Activated naive CD4-positive, alpha-beta T cell treated with anti-CD3 and anti-CD28 coated beads, Interleukin-2, amount 50 U/mL, for 24 hours (primary cell): ENCODE measurements at regions not wholly inside any gene's neighbourhood (a gene's known extent, or its start where the extent isn't known, plus 50 kb on each side); places are given as distances from the start of the nearest gene placed in this dataset.

ENCODE experiments used
- H3K27ac Mint-ChIP-seq: one replicate; pipeline ENCODE4 v1.8.0; 2021; ENCODE audit warnings: mild to moderate bottlenecking, mixed read lengths
- H3K27me3 Mint-ChIP-seq: one replicate; pipeline ENCODE4 v1.8.0; 2021; ENCODE audit warnings: mixed read lengths
- H3K36me3 Mint-ChIP-seq: one replicate; pipeline ENCODE4 v1.8.0; 2021; ENCODE audit warnings: mixed read lengths
- H3K4me1 Mint-ChIP-seq: one replicate; pipeline ENCODE4 v1.8.0; 2021; ENCODE audit warnings: mixed read lengths
- H3K4me3 Mint-ChIP-seq: one replicate; pipeline ENCODE4 v1.8.0; 2021; ENCODE audit warnings: mild to moderate bottlenecking, mixed read lengths
- H3K9me3 Mint-ChIP-seq: one replicate; pipeline ENCODE4 v1.8.0; 2021; ENCODE audit warnings: mixed read lengths

DNA sequence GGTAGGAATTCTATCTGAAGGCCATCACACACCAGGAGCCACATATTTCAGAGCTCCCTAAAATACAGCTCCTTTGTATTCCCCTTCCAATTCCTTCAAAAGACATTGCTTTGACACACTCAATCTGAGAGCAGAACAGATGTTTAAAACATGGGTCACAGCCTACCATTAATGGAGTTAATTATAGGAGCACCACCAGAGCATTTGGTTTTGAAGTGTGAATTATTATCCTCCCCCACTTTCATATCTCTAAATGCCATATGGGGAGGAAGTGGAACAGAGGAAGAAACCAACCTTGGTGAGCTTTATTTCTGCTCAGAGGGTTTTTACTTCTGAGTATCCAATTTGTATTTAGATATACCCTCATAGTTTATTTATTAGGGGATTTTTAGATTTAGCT lies 50.7 kb upstream of the TNFRSF21 start:
- no peaks in the 10 kb centered on the region for H3K36me3 Mint-ChIP-seq

DNA sequence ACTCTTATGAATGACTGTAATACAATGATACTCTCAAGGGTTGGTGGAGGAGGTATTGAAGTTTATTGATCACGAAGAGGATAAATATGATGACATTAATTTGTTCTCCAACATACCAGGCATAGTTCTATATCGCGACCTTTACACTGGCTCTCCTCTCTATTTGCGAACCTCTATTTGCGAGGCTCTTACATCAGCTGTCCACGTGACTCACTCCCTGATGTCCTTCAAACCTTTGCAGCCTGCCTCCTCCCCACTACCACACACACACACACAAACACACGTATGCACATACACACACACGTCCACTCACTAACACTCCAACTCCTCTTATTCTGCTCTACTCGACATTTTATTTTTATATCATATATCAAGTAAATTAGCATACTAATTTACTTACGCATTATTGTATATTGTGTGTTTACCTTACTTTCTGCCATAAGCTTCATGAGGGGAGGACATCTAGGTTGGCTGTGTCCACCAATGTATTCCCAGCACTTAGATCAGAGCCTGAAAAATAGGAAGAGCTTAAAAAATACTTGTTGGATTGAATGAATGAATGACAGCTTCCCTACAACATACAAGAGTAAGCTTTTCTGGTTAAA lies 53.3 kb upstream of the TNFRSF21 start:
- no peaks in the 10 kb centered on the region for H3K4me1 Mint-ChIP-seq
- peaks cover 7% of the 10 kb centered on the region for H3K27me3 Mint-ChIP-seq
- H3K27ac Mint-ChIP-seq, result no peak overlapping the region
- H3K36me3 Mint-ChIP-seq, result no peaks in the 10 kb centered on the region
- H3K4me3 Mint-ChIP-seq, result no peak overlapping the region
- no peaks in the 10 kb centered on the region for H3K9me3 Mint-ChIP-seq

More for the DNA sequence above, 50.7 kb upstream of the TNFRSF21 start:
- no peak overlapping the region for H3K27ac Mint-ChIP-seq
- no peaks in the 10 kb centered on the region for H3K9me3 Mint-ChIP-seq
- no peaks in the 10 kb centered on the region for H3K4me1 Mint-ChIP-seq
- peaks cover 6% of the 10 kb centered on the region for H3K27me3 Mint-ChIP-seq
- no peak overlapping the region for H3K4me3 Mint-ChIP-seq

DNA sequence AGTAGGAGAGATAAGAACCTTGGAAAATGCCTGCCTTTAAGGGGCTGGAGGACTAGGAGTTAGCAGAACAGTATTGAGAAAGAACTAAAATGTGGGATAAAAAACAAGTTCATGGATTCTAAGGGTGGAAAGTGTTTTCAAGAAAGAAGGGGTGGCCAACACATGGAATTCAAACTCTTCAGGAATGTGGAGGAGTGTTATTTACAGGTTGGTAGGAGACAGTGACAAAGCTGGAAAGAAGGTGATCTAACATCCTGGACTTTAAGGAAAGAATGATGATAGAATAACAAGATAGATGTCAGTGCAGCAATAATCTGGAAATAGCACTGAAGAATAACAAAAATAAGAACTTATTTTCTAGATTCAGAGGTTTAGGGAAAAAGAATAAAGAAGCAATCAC lies 54.0 kb upstream of the TNFRSF21 start:
- Mint-ChIP-seq H3K4me3 (no peak overlapping the region), H3K27ac (no peak overlapping the region), H3K9me3 (no peaks in the 10 kb centered on the region), H3K27me3 (peaks cover 7% of the 10 kb centered on the region), H3K36me3 (no peaks in the 10 kb centered on the region), H3K4me1 (no peaks in the 10 kb centered on the region)

DNA sequence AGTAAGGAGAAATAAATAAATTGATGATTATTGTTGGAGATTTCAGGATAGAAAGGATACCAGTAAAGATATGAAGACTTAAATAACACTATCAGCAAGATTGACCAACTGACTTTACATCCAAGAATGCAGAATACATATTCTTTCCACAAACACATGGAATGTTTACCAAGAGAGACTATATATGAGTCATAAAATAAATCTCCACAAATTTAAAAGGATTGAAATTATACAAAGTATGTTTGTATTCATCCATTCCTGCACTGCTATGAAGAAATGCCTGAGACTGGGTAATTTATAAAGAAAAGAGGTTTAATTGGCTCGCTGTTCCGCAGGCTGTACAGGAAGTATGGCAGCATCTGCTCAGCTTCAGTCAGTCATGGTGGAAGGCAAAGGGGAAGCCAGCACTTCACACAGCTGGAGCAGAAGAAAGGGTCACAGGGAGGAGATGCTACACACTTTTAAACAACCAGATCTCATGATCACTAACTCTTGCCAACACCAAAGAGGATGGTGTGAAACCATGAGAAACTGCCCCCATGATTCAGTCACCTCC lies 56.7 kb upstream of the TNFRSF21 start:
- peaks cover 5% of the 10 kb centered on the region for H3K27me3 Mint-ChIP-seq
- no peak overlapping the region for H3K4me3 Mint-ChIP-seq
- H3K36me3 Mint-ChIP-seq, result no peaks in the 10 kb centered on the region
- H3K4me1 Mint-ChIP-seq, result no peaks in the 10 kb centered on the region
- H3K9me3 Mint-ChIP-seq, result no peaks in the 10 kb centered on the region
- no peak overlapping the region for H3K27ac Mint-ChIP-seq

DNA sequence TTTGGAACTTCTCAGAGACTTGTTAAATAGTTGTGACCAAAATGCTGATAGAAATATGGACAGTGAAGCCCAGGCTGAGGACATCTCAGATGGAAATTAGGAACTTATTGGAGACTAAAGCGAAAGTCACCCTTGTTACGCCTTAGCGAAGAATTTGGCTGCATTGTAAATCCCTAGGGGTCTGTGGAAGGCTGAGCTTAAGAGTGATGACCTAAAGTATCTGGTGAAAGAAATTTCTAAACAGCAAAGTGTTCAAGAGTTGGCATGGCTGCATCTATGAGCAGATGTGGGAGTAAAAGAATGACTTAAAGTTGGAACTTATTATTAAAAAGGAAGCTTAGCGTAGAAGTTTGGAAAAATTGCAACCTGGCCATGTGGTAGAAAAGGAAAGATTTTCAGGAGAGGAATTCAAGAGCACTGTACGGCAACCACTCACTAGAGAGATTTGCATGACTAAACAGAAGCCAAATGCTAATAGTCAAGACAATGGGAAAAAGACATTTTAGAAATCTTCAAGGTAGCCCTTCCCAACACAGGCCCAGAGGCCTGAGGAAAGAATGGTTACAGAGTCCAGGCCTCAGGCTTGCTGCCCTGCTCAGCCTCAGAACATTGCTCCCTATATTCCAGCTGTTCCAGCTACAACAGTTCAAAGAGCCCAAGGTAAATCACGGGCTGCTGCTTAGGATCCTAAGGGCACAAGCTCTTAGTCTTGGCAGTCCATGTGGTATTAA lies 61.6 kb upstream of the TNFRSF21 start:
- H3K9me3 Mint-ChIP-seq, result no peaks in the 10 kb centered on the region
- H3K4me1 Mint-ChIP-seq, result no peaks in the 10 kb centered on the region
- no peak overlapping the region for H3K27ac Mint-ChIP-seq
- H3K27me3 Mint-ChIP-seq, result peaks cover 3% of the 10 kb centered on the region
- H3K4me3 Mint-ChIP-seq, result no peak overlapping the region
- H3K36me3 Mint-ChIP-seq, result no peaks in the 10 kb centered on the region

DNA sequence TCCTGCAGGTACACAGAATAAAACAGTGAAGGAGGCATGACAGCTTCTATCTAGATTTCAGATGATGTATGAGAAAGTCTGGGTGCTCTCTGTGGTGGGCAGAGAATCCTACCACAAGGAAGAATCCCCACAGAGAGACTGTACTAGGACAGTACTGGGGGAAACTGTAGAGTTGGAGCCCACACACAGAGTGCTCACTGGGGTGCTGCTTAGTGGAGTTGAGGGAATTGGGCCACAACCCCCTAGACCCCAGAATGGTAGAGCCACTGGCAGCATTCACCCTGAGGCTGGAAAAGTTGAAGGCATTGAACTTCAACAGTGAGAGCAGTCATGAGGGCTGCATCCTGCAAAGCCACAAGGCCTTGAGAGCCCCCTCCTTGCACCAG lies 62.2 kb upstream of the TNFRSF21 start:
- Mint-ChIP-seq H3K4me3 (no peak overlapping the region), H3K36me3 (no peaks in the 10 kb centered on the region), H3K9me3 (no peaks in the 10 kb centered on the region), H3K27ac (no peak overlapping the region), H3K27me3 (peaks cover 3% of the 10 kb centered on the region), H3K4me1 (no peaks in the 10 kb centered on the region)

DNA sequence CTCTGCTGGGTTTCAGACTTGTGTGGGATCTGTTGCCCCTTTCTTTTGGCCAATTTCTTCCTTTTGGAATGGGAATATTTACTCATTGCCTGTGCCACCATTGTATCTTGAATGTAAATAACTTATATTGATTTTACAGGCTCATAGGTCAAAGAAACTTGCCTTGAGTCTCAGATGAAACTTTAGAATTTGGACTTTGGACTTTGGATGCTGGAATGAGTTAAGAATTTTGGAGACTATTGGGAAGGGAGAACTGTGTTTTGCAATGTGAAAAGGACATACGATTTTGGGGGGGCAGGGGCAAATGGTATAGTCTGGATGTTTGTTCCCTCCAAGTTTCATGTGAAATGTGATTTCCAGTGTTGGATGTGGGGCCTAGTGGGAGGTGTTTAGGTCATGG lies 62.6 kb upstream of the TNFRSF21 start:
- no peaks in the 10 kb centered on the region for H3K9me3 Mint-ChIP-seq
- H3K4me1 Mint-ChIP-seq, result no peaks in the 10 kb centered on the region
- H3K4me3 Mint-ChIP-seq, result no peak overlapping the region
- no peak overlapping the region for H3K27ac Mint-ChIP-seq
- peaks cover 2% of the 10 kb centered on the region for H3K27me3 Mint-ChIP-seq
- H3K36me3 Mint-ChIP-seq, result no peaks in the 10 kb centered on the region

DNA sequence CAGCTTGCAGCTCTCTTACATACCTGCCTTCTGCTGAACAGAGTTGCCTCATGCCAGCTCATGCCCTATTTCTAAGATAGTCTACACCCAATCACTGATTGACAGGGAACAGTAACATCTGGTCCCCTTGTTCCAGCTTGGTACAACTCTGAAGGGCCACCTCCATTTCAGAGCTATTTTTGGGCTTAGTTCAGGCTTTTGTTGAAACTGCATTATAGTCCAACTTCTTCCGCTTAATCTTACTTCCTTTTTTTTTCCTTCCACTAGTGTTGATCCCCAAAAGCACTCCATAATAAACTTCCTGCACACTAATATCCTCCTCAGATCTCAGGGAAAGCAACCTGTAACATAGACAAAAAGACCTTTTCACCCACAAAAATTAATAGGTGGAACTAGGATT lies 65.7 kb upstream of the TNFRSF21 start:
- H3K4me3 Mint-ChIP-seq, result no peak overlapping the region
- no peaks in the 10 kb centered on the region for H3K9me3 Mint-ChIP-seq
- H3K27ac Mint-ChIP-seq, result no peak overlapping the region
- H3K4me1 Mint-ChIP-seq, result no peaks in the 10 kb centered on the region
- H3K36me3 Mint-ChIP-seq, result no peaks in the 10 kb centered on the region
- peaks cover 5% of the 10 kb centered on the region for H3K27me3 Mint-ChIP-seq

DNA sequence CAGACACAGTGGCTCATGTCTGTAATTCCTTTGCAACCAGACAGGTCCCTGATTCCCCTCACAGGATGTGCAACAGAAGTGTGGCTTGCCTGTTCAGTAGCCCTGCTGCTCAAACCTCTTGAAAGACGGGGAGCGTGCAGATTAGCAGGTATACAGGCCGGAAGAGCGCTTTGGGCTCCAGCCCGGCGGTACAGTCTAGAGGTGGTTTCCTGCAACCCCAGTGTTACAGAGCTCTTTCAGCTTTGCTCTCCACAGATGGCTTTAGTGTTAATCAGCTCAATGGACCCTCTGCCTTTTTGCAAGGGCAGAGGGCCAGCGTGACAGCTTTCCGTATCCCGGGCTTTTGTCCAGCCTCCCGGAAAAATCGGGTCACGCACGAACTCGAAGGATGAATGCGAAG lies 67.2 kb upstream of the TNFRSF21 start:
- H3K27me3 Mint-ChIP-seq, result peaks cover 5% of the 10 kb centered on the region
- no peaks in the 10 kb centered on the region for H3K36me3 Mint-ChIP-seq
- no peaks in the 10 kb centered on the region for H3K9me3 Mint-ChIP-seq
- H3K4me1 Mint-ChIP-seq, result no peaks in the 10 kb centered on the region
- H3K27ac Mint-ChIP-seq, result no peak overlapping the region
- H3K4me3 Mint-ChIP-seq, result no peak overlapping the region

DNA sequence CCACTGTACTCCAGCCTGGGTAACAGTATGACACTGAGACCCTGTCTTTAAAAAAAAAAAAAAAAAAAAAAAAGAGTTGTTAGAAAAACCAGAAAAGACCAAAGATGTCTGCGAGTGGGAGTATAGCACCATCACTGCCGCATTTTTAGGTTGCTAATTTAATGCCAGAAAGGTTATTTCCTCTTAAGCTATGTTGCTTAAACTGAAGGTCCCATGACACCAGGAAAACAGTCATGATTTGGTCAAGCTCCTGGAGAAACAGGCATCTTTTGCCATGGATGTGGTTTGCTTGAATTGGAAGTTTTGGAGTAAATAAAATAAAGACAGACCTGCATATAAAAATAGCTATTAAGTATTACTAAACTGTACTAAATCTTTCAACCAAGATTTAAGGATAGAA lies 68.3 kb upstream of the TNFRSF21 start:
- Mint-ChIP-seq H3K9me3 (no peaks in the 10 kb centered on the region), H3K27me3 (peaks cover 5% of the 10 kb centered on the region), H3K4me3 (no peak overlapping the region), H3K36me3 (no peaks in the 10 kb centered on the region), H3K4me1 (no peaks in the 10 kb centered on the region), H3K27ac (no peak overlapping the region)

DNA sequence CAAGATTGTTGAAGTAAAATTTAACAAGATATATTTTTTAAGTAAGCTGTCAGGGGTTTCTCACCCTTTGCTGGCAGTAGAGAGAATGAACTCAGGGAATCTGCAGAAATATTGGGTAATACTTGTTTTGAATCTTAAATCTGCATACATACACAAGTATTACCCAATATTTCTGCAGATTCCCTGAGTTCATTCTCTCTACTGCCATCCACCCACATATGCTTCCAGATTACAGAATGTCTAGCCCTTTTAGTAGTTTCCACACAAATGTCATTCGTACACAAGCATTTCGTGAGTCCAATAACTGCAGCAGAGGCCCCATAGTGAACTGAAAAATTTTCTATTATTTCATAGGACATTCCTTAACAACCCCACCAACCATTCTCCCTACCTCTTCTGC lies 69.6 kb upstream of the TNFRSF21 start:
- H3K27me3 Mint-ChIP-seq, result peaks cover 5% of the 10 kb centered on the region
- H3K9me3 Mint-ChIP-seq, result peaks cover 5% of the 10 kb centered on the region
- no peak overlapping the region for H3K4me3 Mint-ChIP-seq
- H3K4me1 Mint-ChIP-seq, result no peaks in the 10 kb centered on the region
- no peak overlapping the region for H3K27ac Mint-ChIP-seq
- H3K36me3 Mint-ChIP-seq, result no peaks in the 10 kb centered on the region

DNA sequence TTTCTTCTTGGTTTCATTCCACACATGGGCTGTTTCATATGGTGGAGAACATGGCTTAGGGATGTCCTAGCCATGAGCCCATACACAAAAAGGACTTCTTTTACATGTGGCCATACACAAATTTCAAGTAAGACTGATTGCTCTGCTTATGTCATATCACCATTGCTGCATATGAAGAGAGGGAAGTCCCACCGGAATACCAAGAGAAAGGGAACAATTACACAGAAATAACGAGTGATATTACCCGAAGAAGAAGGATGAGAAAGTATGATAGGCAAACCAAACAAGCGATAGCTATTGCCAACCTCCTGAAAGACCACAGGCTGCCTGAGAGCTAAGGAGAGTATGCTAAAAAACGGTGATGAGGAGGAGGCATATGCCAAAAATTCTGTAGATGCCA lies 70.5 kb upstream of the TNFRSF21 start:
- peaks cover 5% of the 10 kb centered on the region for H3K9me3 Mint-ChIP-seq
- no peaks in the 10 kb centered on the region for H3K4me1 Mint-ChIP-seq
- no peaks in the 10 kb centered on the region for H3K36me3 Mint-ChIP-seq
- no peak overlapping the region for H3K4me3 Mint-ChIP-seq
- H3K27me3 Mint-ChIP-seq, result peaks cover 5% of the 10 kb centered on the region
- H3K27ac Mint-ChIP-seq, result no peak overlapping the region

DNA sequence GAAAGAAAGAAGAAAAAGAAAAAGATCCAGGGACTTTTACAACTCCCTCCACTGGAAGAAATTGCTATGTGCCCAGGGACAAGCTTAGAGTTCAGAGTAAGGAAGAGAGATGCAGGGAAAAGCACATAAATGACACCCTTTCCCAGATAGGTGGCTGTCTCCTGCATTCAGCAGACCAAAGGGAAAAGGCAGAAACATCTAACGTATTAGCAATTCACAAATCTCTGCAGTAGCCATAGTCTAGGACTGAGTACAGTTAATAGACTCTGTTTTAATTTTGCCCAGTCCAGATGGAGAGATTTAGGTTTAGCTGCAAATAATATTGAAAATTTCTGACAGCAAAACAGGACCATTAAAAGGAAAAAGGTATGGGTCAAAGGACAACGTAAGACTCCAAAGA lies 71.3 kb upstream of the TNFRSF21 start:
- Mint-ChIP-seq H3K9me3 (peaks cover 10% of the 10 kb centered on the region), H3K4me1 (no peaks in the 10 kb centered on the region), H3K27me3 (peaks cover 6% of the 10 kb centered on the region), H3K27ac (no peak overlapping the region), H3K36me3 (no peaks in the 10 kb centered on the region), H3K4me3 (no peak overlapping the region)

DNA sequence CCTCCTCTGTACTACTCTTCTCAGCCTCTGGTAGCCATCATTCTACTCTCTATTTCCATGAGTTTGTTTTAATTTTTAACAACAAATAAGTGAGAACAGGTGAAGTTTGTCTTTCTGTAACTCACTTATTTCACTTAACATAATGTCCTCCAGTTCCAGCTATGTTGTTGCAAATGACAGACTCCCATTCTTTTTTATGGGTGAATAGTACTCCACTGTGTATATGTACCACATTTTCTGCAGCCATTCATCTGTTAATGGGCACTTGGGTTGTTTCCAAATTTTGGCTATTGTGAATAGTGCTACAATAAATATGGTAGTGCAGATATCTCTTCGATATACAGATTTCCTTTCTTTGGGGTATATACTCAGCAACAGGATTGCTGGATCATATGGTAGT lies 73.7 kb upstream of the TNFRSF21 start:
- no peaks in the 10 kb centered on the region for H3K36me3 Mint-ChIP-seq
- H3K9me3 Mint-ChIP-seq, result peaks cover 16% of the 10 kb centered on the region
- peaks cover 5% of the 10 kb centered on the region for H3K27me3 Mint-ChIP-seq
- H3K4me3 Mint-ChIP-seq, result no peak overlapping the region
- no peaks in the 10 kb centered on the region for H3K4me1 Mint-ChIP-seq
- H3K27ac Mint-ChIP-seq, result no peak overlapping the region

DNA sequence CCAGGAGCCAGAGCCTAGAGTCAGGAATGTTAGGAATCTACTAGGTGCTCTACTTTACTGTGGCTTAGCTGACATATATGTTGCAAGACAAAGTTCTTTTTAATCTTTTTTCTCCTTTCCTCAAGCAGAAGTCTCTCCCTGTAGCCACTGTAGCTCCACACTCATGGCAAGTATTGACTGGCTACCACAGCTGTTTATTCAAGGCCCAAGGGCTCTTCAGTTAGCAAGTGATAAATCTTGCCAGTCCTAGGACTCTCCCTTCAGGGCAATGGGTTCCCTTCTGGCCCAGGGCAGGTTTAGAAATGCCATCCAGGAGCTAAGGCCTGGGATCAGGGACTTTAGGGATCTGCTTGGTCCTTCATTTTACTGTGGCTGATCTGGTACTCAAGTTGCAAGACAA lies 82.0 kb upstream of the TNFRSF21 start:
- no peak overlapping the region for H3K4me3 Mint-ChIP-seq
- H3K9me3 Mint-ChIP-seq, result peaks cover 35% of the 10 kb centered on the region
- no peaks in the 10 kb centered on the region for H3K4me1 Mint-ChIP-seq
- peaks cover 2% of the 10 kb centered on the region for H3K36me3 Mint-ChIP-seq
- no peak overlapping the region for H3K27ac Mint-ChIP-seq
- H3K27me3 Mint-ChIP-seq, result peaks cover 2% of the 10 kb centered on the region

DNA sequence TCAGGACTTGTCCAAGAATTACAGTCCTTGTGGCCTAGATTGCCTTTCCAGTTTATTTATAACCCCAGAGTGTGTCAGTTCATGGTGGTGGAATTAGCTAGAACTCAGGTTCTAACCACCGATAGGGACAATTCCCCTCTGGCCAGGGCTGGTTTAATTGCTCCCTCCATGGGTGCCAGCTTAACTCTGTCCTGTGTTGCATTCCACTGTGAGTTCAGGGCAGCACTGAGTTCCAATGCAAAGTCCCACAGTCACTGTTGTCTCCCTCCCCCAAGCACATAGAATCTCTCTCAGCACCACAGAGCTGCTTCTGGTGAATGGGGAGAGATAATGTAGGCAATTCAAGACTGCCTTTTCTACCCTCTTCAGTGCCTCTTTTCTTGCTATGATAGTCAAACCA lies 82.5 kb upstream of the TNFRSF21 start:
- Mint-ChIP-seq H3K27ac (no peak overlapping the region), H3K4me3 (no peak overlapping the region), H3K4me1 (no peaks in the 10 kb centered on the region), H3K9me3 (peaks cover 35% of the 10 kb centered on the region), H3K27me3 (peaks cover 2% of the 10 kb centered on the region), H3K36me3 (peaks cover 2% of the 10 kb centered on the region)
